Hepatocyte (in vitro differentiated cells): ENCODE measurements at regions not wholly inside any gene's neighbourhood (a gene's known extent, or its start where the extent isn't known, plus 50 kb on each side); places are given as distances from the start of the nearest gene placed in this dataset.

Experiments used
- DNase-seq: peaks from one replicate; pipeline ENCODE4 v3.0.0-alpha.2; 2016; ENCODE audit warnings: low spot score
- H2AFZ ChIP-seq: fragments of 200-600 bp; sonication (generic); 2 replicates; pipeline ENCODE4 v1.6.0; 2016; ENCODE audit warnings: antibody characterized with exemption, mild to moderate bottlenecking
- H3K27ac ChIP-seq: fragments of 200-600 bp; sonication (generic); 2 replicates; pipeline ENCODE4 v1.5.1; 2016; ENCODE audit warnings: mild to moderate bottlenecking
- H3K27me3 ChIP-seq: fragments of 200-600 bp; sonication (generic); 2 replicates; pipeline ENCODE4 v1.6.1; 2016
- H3K36me3 ChIP-seq: fragments of 200-600 bp; sonication (generic); replicated peaks from 2 replicates; pipeline ENCODE4 v1.5.1; 2016; ENCODE audit warnings: low read depth; ENCODE audit not compliant: insufficient read depth
- H3K4me1 ChIP-seq: fragments of 200-600 bp; sonication (generic); 2 replicates; pipeline ENCODE4 v1.5.1; 2016; ENCODE audit warnings: mild to moderate bottlenecking, moderate library complexity; ENCODE audit not compliant: insufficient read depth
- H3K4me2 ChIP-seq: fragments of 200-600 bp; sonication (generic); 2 replicates; pipeline ENCODE4 v1.6.0; 2016
- H3K4me3 ChIP-seq: fragments of 200-600 bp; sonication (generic); 2 replicates; pipeline ENCODE4 v1.5.1; 2016; ENCODE audit warnings: mild to moderate bottlenecking
- H3K79me2 ChIP-seq: fragments of 200-600 bp; sonication (generic); 2 replicates; pipeline ENCODE4 v1.6.0; 2017; ENCODE audit warnings: mild to moderate bottlenecking
- H3K9me2 ChIP-seq: fragments of 200-600 bp; sonication (generic); replicated peaks from 2 replicates; pipeline ENCODE4 v1.6.0; 2017; ENCODE audit warnings: mild to moderate bottlenecking; ENCODE audit not compliant: insufficient read depth
- H3K9me3 ChIP-seq: fragments of 200-600 bp; sonication (generic); 2 replicates; pipeline ENCODE4 v1.5.1; 2016; ENCODE audit warnings: low read depth, mild to moderate bottlenecking
- H4K20me1 ChIP-seq: fragments of 200-600 bp; sonication (generic); 2 replicates; pipeline ENCODE4 v1.6.0; 2016; ENCODE audit warnings: mild to moderate bottlenecking; ENCODE audit not compliant: insufficient read depth, poor library complexity, severe bottlenecking
- EZH2 ChIP-seq: fragments of 200-600 bp; sonication (generic); IDR thresholded peaks from 2 replicates; pipeline ENCODE4 v1.6.1; 2016; ENCODE audit warnings: antibody characterized with exemption, mild to moderate bottlenecking, borderline replicate concordance
- EZH2phosphoT487 ChIP-seq: fragments of 200-600 bp; sonication (generic); IDR thresholded peaks from one replicate; pipeline ENCODE4 v1.6.1; 2018; ENCODE audit warnings: antibody characterized with exemption, mild to moderate bottlenecking, low read depth, moderate library complexity; ENCODE audit not compliant: unreplicated experiment, severe bottlenecking
- WGBS: methylation state at CpG from one replicate; pipeline ENCODE4 v1.1.6; 2016; ENCODE audit warnings: low lambda C conversion rate; ENCODE audit errors: missing lambda C conversion rate; 5-methylcytosine and 5-hydroxymethylcytosine counted together
- TF ChIP-seq, protein P1 (sequence below): fragments of 200-600 bp; sonication (generic); IDR thresholded peaks from 2 replicates; pipeline ENCODE4 v1.5.1; 2016; ENCODE audit warnings: antibody characterized with exemption, mild to moderate bottlenecking; ENCODE audit not compliant: poor library complexity

DNA sequence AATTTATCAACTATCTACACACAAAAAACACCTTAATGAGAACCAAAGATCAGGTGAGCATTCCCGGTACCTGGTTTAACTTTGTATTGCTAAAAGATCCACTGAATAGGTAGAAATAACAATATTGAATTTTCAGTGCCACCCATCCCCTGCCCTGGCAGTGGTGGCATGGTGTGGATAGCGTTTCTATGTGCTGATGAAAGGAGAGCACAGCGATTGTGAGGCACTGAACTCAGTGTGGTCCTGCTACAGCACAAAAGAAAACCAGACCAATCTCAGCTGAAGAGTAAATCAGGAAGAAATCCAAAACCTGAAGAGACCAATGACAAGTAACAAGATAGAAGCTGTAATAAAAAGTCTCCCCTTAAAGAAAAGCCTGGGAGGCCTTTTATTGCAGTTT lies 984.6 kb upstream of the AGA start:
- no peaks in the 10 kb centered on the region for H3K4me1 ChIP-seq
- no peaks in the 10 kb centered on the region for H3K9me3 ChIP-seq
- no peak overlapping the region for H2AFZ ChIP-seq
- H4K20me1 ChIP-seq = no peaks in the 10 kb centered on the region
- H3K27ac ChIP-seq = no peak overlapping the region
- no peak overlapping the region for H3K4me2 ChIP-seq
- 94% methylated on average over 3 of the region's 3 CpGs for WGBS
- H3K4me3 ChIP-seq = no peak overlapping the region
- no peaks in the 10 kb centered on the region for H3K9me2 ChIP-seq
- H3K27me3 ChIP-seq = no peaks in the 10 kb centered on the region
- no peaks in the 10 kb centered on the region for H3K79me2 ChIP-seq
- DNase-seq = no peak
- no peaks in the 10 kb centered on the region for H3K36me3 ChIP-seq
- TF ChIP-seq, protein P1, sequence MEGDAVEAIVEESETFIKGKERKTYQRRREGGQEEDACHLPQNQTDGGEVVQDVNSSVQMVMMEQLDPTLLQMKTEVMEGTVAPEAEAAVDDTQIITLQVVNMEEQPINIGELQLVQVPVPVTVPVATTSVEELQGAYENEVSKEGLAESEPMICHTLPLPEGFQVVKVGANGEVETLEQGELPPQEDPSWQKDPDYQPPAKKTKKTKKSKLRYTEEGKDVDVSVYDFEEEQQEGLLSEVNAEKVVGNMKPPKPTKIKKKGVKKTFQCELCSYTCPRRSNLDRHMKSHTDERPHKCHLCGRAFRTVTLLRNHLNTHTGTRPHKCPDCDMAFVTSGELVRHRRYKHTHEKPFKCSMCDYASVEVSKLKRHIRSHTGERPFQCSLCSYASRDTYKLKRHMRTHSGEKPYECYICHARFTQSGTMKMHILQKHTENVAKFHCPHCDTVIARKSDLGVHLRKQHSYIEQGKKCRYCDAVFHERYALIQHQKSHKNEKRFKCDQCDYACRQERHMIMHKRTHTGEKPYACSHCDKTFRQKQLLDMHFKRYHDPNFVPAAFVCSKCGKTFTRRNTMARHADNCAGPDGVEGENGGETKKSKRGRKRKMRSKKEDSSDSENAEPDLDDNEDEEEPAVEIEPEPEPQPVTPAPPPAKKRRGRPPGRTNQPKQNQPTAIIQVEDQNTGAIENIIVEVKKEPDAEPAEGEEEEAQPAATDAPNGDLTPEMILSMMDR = no peak
- TF ChIP-seq EZH2phosphoT487 = no peak
- TF ChIP-seq EZH2 = no peak

DNA sequence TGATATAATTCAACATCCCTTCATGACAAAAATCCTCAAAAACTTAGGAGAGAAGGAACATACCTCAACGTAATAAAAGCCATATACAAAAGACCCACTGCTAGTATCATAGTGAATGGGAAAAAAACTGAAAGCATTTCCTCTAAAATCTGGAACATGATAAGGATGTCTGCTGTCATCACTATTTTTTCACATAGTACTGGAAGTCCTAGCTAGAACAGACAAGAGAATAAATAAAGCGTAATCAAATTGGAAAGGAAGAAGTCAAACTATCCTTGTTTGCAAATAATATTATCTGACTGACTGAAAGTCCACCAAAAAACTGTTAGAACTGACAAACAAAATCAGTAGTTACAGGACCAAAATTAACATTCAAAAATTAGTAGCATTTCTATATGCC lies 985.4 kb upstream of the AGA start:
- Histone ChIP-seq H3K4me2 (no peak overlapping the region), H3K79me2 (no peaks in the 10 kb centered on the region), H4K20me1 (no peaks in the 10 kb centered on the region), H3K9me2 (no peaks in the 10 kb centered on the region), H3K27me3 (no peaks in the 10 kb centered on the region), H3K27ac (no peak overlapping the region), H3K9me3 (no peaks in the 10 kb centered on the region), H3K36me3 (no peaks in the 10 kb centered on the region), H3K4me3 (no peak overlapping the region), H3K4me1 (no peaks in the 10 kb centered on the region), H2AFZ (no peak overlapping the region)
- no peak for DNase-seq
- TF ChIP-seq EZH2 = no peak
- TF ChIP-seq, protein P1 = no peak
- no peak for TF ChIP-seq EZH2phosphoT487
- 92% methylated on average over 2 of the region's 2 CpGs for WGBS

DNA sequence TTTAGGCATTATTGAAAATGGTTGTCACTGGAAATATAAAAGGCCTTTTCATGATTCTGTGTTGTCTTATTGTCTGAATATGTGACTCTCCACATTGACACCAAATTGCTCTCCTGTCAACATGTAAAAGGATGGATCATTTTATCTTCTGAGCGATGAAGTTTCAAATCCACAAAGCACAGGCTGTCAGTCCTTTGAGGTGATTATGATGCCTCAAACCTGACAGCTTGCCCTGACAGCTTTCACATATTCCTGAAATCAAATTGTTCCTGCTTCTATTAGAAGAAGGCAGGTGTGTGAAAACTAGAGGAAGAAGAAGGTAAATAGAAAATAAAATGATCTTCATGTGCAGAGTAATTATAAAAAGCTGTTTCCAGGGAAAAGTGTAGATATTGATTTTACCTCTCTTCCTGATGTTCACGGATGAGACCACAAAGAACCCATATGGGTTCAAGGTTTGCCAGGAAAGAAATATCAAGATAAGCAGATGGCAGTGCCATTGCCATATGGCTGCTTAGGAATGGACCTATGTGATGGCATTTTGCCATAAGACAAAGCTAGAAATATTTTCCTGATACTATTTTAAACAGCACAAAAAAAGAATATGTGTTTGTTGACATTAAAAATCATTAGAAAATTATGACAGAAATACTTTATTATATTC lies 1006.3 kb upstream of the AGA start:
- Histone ChIP-seq H3K9me2 (no peaks in the 10 kb centered on the region), H3K36me3 (no peaks in the 10 kb centered on the region), H3K4me3 (no peak overlapping the region), H3K27me3 (no peaks in the 10 kb centered on the region), H3K4me2 (no peak overlapping the region), H3K79me2 (no peaks in the 10 kb centered on the region), H3K9me3 (no peaks in the 10 kb centered on the region), H2AFZ (no peak overlapping the region), H3K27ac (no peak overlapping the region), H4K20me1 (no peaks in the 10 kb centered on the region), H3K4me1 (no peaks in the 10 kb centered on the region)
- TF ChIP-seq EZH2 (no peak), EZH2phosphoT487 (no peak)
- TF ChIP-seq, protein P1 = no peak
- WGBS = 84% methylated on average over 2 of the region's 2 CpGs
- no peak for DNase-seq
